Esophagus muscularis mucosa (tissue), 4 donors: ENCODE measurements at regions not wholly inside any gene's neighbourhood (a gene's known extent, or its start where the extent isn't known, plus 50 kb on each side); places are given as distances from the start of the nearest gene placed in this dataset.

ENCODE experiments used
- DNase-seq: peaks from one replicate; pipeline ENCODE4 v3.0.0-alpha.2; 2017; ENCODE audit errors: extremely low spot score
- H3K27ac ChIP-seq, 4 donors: fragments of 200-600 bp; sonication (generic); replicated peaks in 1 of 4; 1 replicate in 3 of 4; 2 replicates in 1 of 4; pipeline ENCODE4 v1.5.1; 2016 to 2019; ENCODE audit warnings: mild to moderate bottlenecking in 1 of 4
- H3K27me3 ChIP-seq, 4 donors: fragments of 200-600 bp; sonication (generic); one replicate each; pipeline versions ENCODE4 v1.5.1 to v1.6.0; 2016 to 2019
- H3K36me3 ChIP-seq, 4 donors: fragments of 200-600 bp; sonication (generic); one replicate each; pipeline ENCODE4 v1.5.1; 2016 to 2019
- H3K4me1 ChIP-seq, 4 donors: fragments of 200-600 bp; sonication (generic); one replicate each; pipeline ENCODE4 v1.5.1; 2016 to 2019
- H3K4me3 ChIP-seq, 4 donors: fragments of 200-600 bp; sonication (generic); 1 replicate in 2 of 4; 2 replicates in 2 of 4; pipeline ENCODE4 v1.5.1; 2016 to 2019; ENCODE audit warnings: mild to moderate bottlenecking in 4 of 4, moderate library complexity in 1 of 4
- H3K9me3 ChIP-seq, 4 donors: fragments of 200-600 bp; sonication (generic); 1 replicate in 3 of 4; 2 replicates in 1 of 4; pipeline ENCODE4 v1.5.1; 2016 to 2019
- EP300 ChIP-seq: sonication (generic); formaldehyde crosslinking; IDR thresholded peaks from one replicate; pipeline ENCODE4 v1.6.1; 2017; ENCODE audit warnings: antibody characterized with exemption
- POLR2A ChIP-seq: fragments of 450-650 bp; IDR thresholded peaks from one replicate; pipeline ENCODE4 v1.6.1; 2017; ENCODE audit warnings: antibody characterized with exemption, moderate library complexity, mild to moderate bottlenecking, low read depth
- POLR2AphosphoS5 ChIP-seq, 2 donors: sonication (generic); formaldehyde crosslinking; IDR thresholded peaks; one replicate each; pipeline ENCODE4 v1.6.1; 2017; ENCODE audit warnings: antibody characterized with exemption in 2 of 2
- WGBS: methylation state at CpG from one replicate; pipeline ENCODE4 v1.1.5; 2018; 5-methylcytosine and 5-hydroxymethylcytosine counted together
- intact Hi-C: fragments of 100-400 bp; cut with DNase I; formaldehyde crosslinking; loops from one replicate; pipeline ENCODE4 v1.15.1; 2023
- TF ChIP-seq, protein P1 (sequence below), 3 experiments: fragments of 200-600 bp in 2 of 3; fragments of 450-650 bp in 1 of 3; sonication (generic) in 2 of 3; IDR thresholded peaks; one replicate each; pipeline ENCODE4 v1.5.1; 2017 to 2019; ENCODE audit warnings: antibody characterized with exemption in 3 of 3, mild to moderate bottlenecking in 2 of 3, moderate library complexity in 1 of 3

DNA sequence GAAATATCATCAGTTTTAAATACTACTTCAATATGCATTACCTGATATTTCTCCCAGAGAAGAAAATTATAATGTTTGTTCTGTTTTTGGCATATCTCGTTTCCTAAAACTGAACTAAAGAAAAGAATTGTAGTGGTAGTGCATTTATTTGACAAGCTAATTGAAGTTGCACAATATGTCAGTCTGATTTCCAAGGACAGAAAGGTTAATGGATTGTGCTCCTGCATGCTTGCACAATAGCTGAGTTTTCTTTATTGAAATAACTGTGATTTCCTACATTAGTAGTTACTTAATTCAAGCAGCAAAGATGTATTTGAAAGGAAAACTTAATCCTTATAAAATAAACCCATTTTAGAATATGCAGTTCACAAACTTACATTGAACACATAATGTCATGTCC lies 2047.7 kb downstream of the NCAM2 start:
- no peak overlapping the region for H3K4me3 ChIP-seq
- no peaks in the 10 kb centered on the region for H3K9me3 ChIP-seq
- WGBS: 65% methylated on average over 1 of the region's 1 CpG
- H3K4me1 ChIP-seq: no peaks in the 10 kb centered on the region
- no peak for DNase-seq
- intact Hi-C loops: no loop called here
- no peaks in the 10 kb centered on the region for H3K27me3 ChIP-seq
- no peak overlapping the region for H3K27ac ChIP-seq
- H3K36me3 ChIP-seq: no peaks in the 10 kb centered on the region
- TF ChIP-seq POLR2A (no peak), EP300 (no peak)

DNA sequence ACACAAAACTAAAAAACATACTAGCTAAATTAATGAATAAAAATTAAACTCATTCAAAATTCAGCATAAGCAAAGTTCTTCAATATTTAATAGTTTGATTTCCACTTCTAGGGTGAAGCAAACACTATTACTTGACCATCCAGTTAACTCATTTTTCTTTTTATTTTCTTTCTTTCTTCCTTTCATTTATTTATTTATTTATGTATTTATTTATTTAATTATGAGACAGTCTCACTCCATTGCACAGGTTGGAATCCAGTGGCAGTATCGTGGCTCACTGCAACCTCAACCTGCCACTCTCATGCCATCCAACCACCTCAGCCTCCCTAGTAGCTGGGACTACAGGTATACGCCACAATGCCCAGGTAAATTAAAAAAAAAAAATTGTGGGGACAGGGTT lies 2069.5 kb downstream of the NCAM2 start:
- Histone ChIP-seq H3K27me3 (no peaks in the 10 kb centered on the region), H3K27ac (no peak overlapping the region), H3K4me1 (no peaks in the 10 kb centered on the region), H3K4me3 (no peak overlapping the region), H3K36me3 (no peaks in the 10 kb centered on the region), H3K9me3 (no peaks in the 10 kb centered on the region)
- intact Hi-C loops: no loop called here
- WGBS: 0% methylated on average over 2 of the region's 2 CpGs
- DNase-seq: no peak
- TF ChIP-seq, protein P1, sequence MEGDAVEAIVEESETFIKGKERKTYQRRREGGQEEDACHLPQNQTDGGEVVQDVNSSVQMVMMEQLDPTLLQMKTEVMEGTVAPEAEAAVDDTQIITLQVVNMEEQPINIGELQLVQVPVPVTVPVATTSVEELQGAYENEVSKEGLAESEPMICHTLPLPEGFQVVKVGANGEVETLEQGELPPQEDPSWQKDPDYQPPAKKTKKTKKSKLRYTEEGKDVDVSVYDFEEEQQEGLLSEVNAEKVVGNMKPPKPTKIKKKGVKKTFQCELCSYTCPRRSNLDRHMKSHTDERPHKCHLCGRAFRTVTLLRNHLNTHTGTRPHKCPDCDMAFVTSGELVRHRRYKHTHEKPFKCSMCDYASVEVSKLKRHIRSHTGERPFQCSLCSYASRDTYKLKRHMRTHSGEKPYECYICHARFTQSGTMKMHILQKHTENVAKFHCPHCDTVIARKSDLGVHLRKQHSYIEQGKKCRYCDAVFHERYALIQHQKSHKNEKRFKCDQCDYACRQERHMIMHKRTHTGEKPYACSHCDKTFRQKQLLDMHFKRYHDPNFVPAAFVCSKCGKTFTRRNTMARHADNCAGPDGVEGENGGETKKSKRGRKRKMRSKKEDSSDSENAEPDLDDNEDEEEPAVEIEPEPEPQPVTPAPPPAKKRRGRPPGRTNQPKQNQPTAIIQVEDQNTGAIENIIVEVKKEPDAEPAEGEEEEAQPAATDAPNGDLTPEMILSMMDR (IDR thresholded peaks at IDR 0.05): no peak

DNA sequence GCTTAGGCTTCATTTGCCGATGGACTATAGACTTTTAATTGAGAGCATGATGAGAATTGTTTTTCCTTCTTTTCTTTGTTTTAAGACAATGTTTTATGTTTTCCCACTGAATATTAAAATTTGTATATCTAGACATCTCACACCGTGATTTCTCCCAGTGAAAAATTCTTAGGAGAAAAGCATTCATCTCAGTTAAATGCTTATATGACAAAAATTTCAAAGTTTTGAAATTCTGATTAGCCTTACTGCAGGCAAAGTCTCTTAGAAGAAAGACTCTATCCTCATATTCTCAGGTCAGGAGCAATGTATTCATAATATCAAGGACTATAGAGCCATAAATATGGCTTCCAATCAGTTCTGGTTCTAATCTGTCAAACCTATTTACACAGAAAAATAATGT lies 2085.0 kb downstream of the NCAM2 start:
- no peak for DNase-seq
- Histone ChIP-seq H3K36me3 (no peaks in the 10 kb centered on the region), H3K4me3 (no peak overlapping the region), H3K27me3 (no peaks in the 10 kb centered on the region), H3K4me1 (no peaks in the 10 kb centered on the region), H3K9me3 (no peaks in the 10 kb centered on the region), H3K27ac (no peak overlapping the region)
- intact Hi-C loops: no loop called here
- TF ChIP-seq EP300: no peak
- no peak for TF ChIP-seq POLR2AphosphoS5 (IDR thresholded peaks at IDR 0.05)
- TF ChIP-seq POLR2A: no peak
- TF ChIP-seq, protein P1 (IDR thresholded peaks at IDR 0.05): no peak
- 85% methylated on average over 2 of the region's 2 CpGs for WGBS

GRCh38 chr21:23093259-23093658 lies 2095.1 kb downstream of the NCAM2 start:
- intact Hi-C loops: no loop called here
- no peak for DNase-seq
- Histone ChIP-seq H3K36me3 (no peaks in the 10 kb centered on the region), H3K4me1 (no peaks in the 10 kb centered on the region), H3K27me3 (no peaks in the 10 kb centered on the region), H3K4me3 (no peak overlapping the region), H3K9me3 (no peaks in the 10 kb centered on the region), H3K27ac (no peak overlapping the region)
- TF ChIP-seq POLR2A (no peak), EP300 (no peak), POLR2AphosphoS5 (IDR thresholded peaks at IDR 0.05) (no peak)
- TF ChIP-seq, protein P1 (IDR thresholded peaks at IDR 0.05): no peak
- WGBS: 82% methylated on average over 2 of the region's 2 CpGs

- Histone ChIP-seq H3K4me3 (no peak overlapping the region), H3K27me3 (no peaks in the 10 kb centered on the region), H3K9me3 (no peaks in the 10 kb centered on the region), H3K36me3 (no peaks in the 10 kb centered on the region), H3K4me1 (no peaks in the 10 kb centered on the region), H3K27ac (no peak overlapping the region)
- no peak for DNase-seq
- no peak for TF ChIP-seq POLR2A
- TF ChIP-seq POLR2AphosphoS5 (IDR thresholded peaks at IDR 0.05): no peak
- no peak for TF ChIP-seq EP300
- TF ChIP-seq, protein P1 (IDR thresholded peaks at IDR 0.05): no peak
- intact Hi-C loops: no loop called here
These were observed 2101.0 kb downstream of the NCAM2 start for GRCh38 chr21:23099185-23099584.
